ENCODE measurements at regions not wholly inside any gene's neighbourhood (a gene's known extent, or its start where the extent isn't known, plus 50 kb on each side); places are given as distances from the start of the nearest gene placed in this dataset.

DNA sequence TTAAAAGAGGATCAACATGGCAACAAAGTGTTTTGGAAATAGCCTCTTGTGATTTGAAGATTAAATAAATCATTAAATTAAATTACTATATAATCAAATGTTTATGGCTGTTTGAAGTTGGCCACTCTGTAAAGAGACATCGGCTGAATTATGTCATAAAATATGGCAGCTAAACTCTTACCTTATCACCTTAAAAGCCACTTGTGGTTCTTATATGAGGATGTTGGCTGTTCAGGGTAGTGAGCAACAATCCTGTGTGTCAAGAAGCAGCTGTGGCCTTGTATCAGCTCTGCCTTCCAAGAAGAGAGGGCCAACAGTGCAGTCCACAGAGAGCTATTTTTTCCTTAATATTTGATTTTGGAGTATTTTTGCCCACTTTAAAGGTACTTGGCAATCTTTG lies 113.4 kb upstream of the CDK6 start:
- TF ChIP-seq, protein P1, sequence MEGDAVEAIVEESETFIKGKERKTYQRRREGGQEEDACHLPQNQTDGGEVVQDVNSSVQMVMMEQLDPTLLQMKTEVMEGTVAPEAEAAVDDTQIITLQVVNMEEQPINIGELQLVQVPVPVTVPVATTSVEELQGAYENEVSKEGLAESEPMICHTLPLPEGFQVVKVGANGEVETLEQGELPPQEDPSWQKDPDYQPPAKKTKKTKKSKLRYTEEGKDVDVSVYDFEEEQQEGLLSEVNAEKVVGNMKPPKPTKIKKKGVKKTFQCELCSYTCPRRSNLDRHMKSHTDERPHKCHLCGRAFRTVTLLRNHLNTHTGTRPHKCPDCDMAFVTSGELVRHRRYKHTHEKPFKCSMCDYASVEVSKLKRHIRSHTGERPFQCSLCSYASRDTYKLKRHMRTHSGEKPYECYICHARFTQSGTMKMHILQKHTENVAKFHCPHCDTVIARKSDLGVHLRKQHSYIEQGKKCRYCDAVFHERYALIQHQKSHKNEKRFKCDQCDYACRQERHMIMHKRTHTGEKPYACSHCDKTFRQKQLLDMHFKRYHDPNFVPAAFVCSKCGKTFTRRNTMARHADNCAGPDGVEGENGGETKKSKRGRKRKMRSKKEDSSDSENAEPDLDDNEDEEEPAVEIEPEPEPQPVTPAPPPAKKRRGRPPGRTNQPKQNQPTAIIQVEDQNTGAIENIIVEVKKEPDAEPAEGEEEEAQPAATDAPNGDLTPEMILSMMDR (conservative IDR thresholded peaks at IDR 0.05; ENCODE audit: low read length) = no peak
- no peak for TF ChIP-seq EZH2phosphoT487 (IDR thresholded peaks at IDR 0.05; ENCODE audit: borderline replicate concordance)

Data from Loucy (cell line).